OCI-LY3 (cell line): ENCODE measurements at regions not wholly inside any gene's neighbourhood (a gene's known extent, or its start where the extent isn't known, plus 50 kb on each side); places are given as distances from the start of the nearest gene placed in this dataset.

Experiments
- H2AFZ ChIP-seq: fragments of 200-600, 300-600 bp; shearing (Covaris generic); 2 replicates; pipeline ENCODE4 v1.6.0; 2014; ENCODE audit warnings: antibody characterized with exemption, low read depth, low read length
- H3K27ac ChIP-seq: fragments of 200-600, 300-600 bp; sonication (generic); 2 replicates; pipeline ENCODE4 v1.5.1; 2014; ENCODE audit warnings: mild to moderate bottlenecking, low read length, moderate library complexity, mixed read lengths
- H3K27me3 ChIP-seq: fragments of 200-600, 300-600 bp; sonication (generic); 2 replicates; pipeline ENCODE4 v1.6.1; 2014; ENCODE audit warnings: low read depth, low read length, mixed read lengths
- H3K36me3 ChIP-seq: fragments of 200-600, 300-600 bp; sonication (generic); replicated peaks from 2 replicates; pipeline ENCODE3; 2014; ENCODE audit warnings: low read depth, low read length, mixed read lengths
- H3K4me1 ChIP-seq: fragments of 300-600, 200-600 bp; sonication (generic); 2 replicates; pipeline ENCODE4 v1.6.1; 2014; ENCODE audit warnings: low read length, mixed read lengths
- H3K4me2 ChIP-seq: fragments of 200-600, 300-600 bp; sonication (generic); 2 replicates; pipeline ENCODE4 v1.6.1; 2014; ENCODE audit warnings: low read length, mixed read lengths
- H3K4me3 ChIP-seq: fragments of 300-600, 200-600 bp; sonication (generic); 2 replicates; pipeline ENCODE4 v1.5.1; 2014; ENCODE audit warnings: antibody characterized with exemption, mild to moderate bottlenecking, low read length, moderate library complexity
- H3K79me2 ChIP-seq: fragments of 300-600, 200-600 bp; shearing (Covaris generic); 2 replicates; pipeline ENCODE4 v1.6.1; 2014; ENCODE audit warnings: mild to moderate bottlenecking, low read length, mixed read lengths
- H3K9ac ChIP-seq: fragments of 300-600, 200-600 bp; shearing (Covaris generic); 2 replicates; pipeline ENCODE4 v1.6.0; 2014; ENCODE audit warnings: mild to moderate bottlenecking, low read length, moderate library complexity
- H3K9me3 ChIP-seq: fragments of 200-600, 300-600 bp; shearing (Covaris generic); 2 replicates; pipeline ENCODE4 v1.6.1; 2014; ENCODE audit warnings: low read length, mixed read lengths; ENCODE audit not compliant: insufficient read depth
- H4K20me1 ChIP-seq: fragments of 200-600, 300-600 bp; sonication (generic); 2 replicates; pipeline ENCODE4 v1.6.1; 2016; ENCODE audit warnings: low read length, mixed read lengths; ENCODE audit not compliant: insufficient read depth
- CTCF ChIP-seq: fragments of 200-600, 300-600 bp; sonication (generic); IDR thresholded peaks from 2 replicates; pipeline ENCODE4 v1.5.1; 2014; ENCODE audit warnings: antibody characterized with exemption, low read length, low read depth
- EZH2phosphoT487 ChIP-seq: fragments of 200-600 bp; shearing (Covaris generic); IDR thresholded peaks from 2 replicates; pipeline ENCODE4 v1.6.1; 2018; ENCODE audit warnings: antibody characterized with exemption, mixed run types, low read depth

- no peaks in the 10 kb centered on the region for H3K9me3 ChIP-seq
- peaks cover 6% of the 10 kb centered on the region; the same call in 1 of the 2 replicates for H3K4me1 ChIP-seq
- H3K9ac ChIP-seq, result no peak overlapping the region
- H3K4me2 ChIP-seq, result no peak overlapping the region
- H3K4me3 ChIP-seq, result no peak overlapping the region
- no peak overlapping the region for H3K27ac ChIP-seq
- TF ChIP-seq EZH2phosphoT487 (no peak), CTCF (no peak)
- peak overlapping the region; percentile 17; the same call in 1 of the 2 replicates for H2AFZ ChIP-seq
- H4K20me1 ChIP-seq, result no peaks in the 10 kb centered on the region
- H3K36me3 ChIP-seq, result no peaks in the 10 kb centered on the region
- no peaks in the 10 kb centered on the region for H3K27me3 ChIP-seq
- no peaks in the 10 kb centered on the region for H3K79me2 ChIP-seq
These were observed 112.3 kb downstream of the PFDN4 start for GRCh38 chr20:54320148-54320607.

- Histone ChIP-seq H3K79me2 (no peaks in the 10 kb centered on the region), H2AFZ (no peak overlapping the region)
- TF ChIP-seq CTCF (no peak), EZH2phosphoT487 (no peak)
These were observed 113.6 kb downstream of the PFDN4 start for GRCh38 chr20:54321352-54322087.

GRCh38 chr20:54323227-54323734 is 115.4 kb downstream of the PFDN4 start:
- H3K9ac ChIP-seq, result no peak overlapping the region
- no peaks in the 10 kb centered on the region for H3K36me3 ChIP-seq
- no peak overlapping the region for H3K4me2 ChIP-seq
- no peaks in the 10 kb centered on the region for H3K79me2 ChIP-seq
- H2AFZ ChIP-seq, result no peak overlapping the region
- no peaks in the 10 kb centered on the region for H3K9me3 ChIP-seq
- no peak overlapping the region for H3K27ac ChIP-seq
- H4K20me1 ChIP-seq, result no peaks in the 10 kb centered on the region
- H3K4me1 ChIP-seq, result peaks cover 6% of the 10 kb centered on the region
- no peak for TF ChIP-seq EZH2phosphoT487
- TF ChIP-seq CTCF, result no peak
- no peak overlapping the region for H3K4me3 ChIP-seq
- H3K27me3 ChIP-seq, result no peaks in the 10 kb centered on the region

More at GRCh38 chr20:54321352-54322087, 113.6 kb downstream of the PFDN4 start:
- Histone ChIP-seq H3K4me1 (peaks cover 6% of the 10 kb centered on the region; the same call in 1 of the 2 replicates), H3K9ac (no peak overlapping the region), H3K36me3 (no peaks in the 10 kb centered on the region), H3K27ac (no peak overlapping the region), H4K20me1 (no peaks in the 10 kb centered on the region), H3K4me3 (no peak overlapping the region), H3K9me3 (no peaks in the 10 kb centered on the region), H3K4me2 (no peak overlapping the region), H3K27me3 (no peaks in the 10 kb centered on the region)

- no peak overlapping the region for H3K4me2 ChIP-seq
- H3K4me1 ChIP-seq, result peaks cover 13% of the 10 kb centered on the region
- no peak overlapping the region for H2AFZ ChIP-seq
- no peak overlapping the region for H3K4me3 ChIP-seq
- H3K27ac ChIP-seq, result no peak overlapping the region
- no peaks in the 10 kb centered on the region for H4K20me1 ChIP-seq
- H3K9me3 ChIP-seq, result no peaks in the 10 kb centered on the region
- no peaks in the 10 kb centered on the region for H3K36me3 ChIP-seq
- TF ChIP-seq EZH2phosphoT487 (no peak), CTCF (no peak)
- H3K27me3 ChIP-seq, result no peaks in the 10 kb centered on the region
- no peak overlapping the region for H3K9ac ChIP-seq
- no peaks in the 10 kb centered on the region for H3K79me2 ChIP-seq
These were observed 116.2 kb downstream of the PFDN4 start for GRCh38 chr20:54324041-54324440.
